K562 (cell line): ENCODE measurements at regions not wholly inside any gene's neighbourhood (a gene's known extent, or its start where the extent isn't known, plus 50 kb on each side); places are given as distances from the start of the nearest gene placed in this dataset.

ENCODE experiments used
- NCOR1 ChIP-seq: fragments of 450-650 bp; IDR thresholded peaks from 2 replicates; pipeline ENCODE4 v1.6.1; 2016; ENCODE audit warnings: mild to moderate bottlenecking, moderate library complexity
- NFE2 ChIP-seq: IDR thresholded peaks from 2 replicates; pipeline ENCODE4 v1.6.1; 2014; ENCODE audit warnings: antibody characterized with exemption, low read depth
- POU5F1 ChIP-seq: fragments of 150-350 bp; IDR thresholded peaks from 2 replicates; pipeline ENCODE4 v1.6.1; 2014; ENCODE audit warnings: borderline replicate concordance, low read length, low read depth, mild to moderate bottlenecking; ENCODE audit not compliant: partially characterized antibody
- TRIM28 ChIP-seq: fragments of 450-650 bp; IDR thresholded peaks from 2 replicates; pipeline ENCODE4 v1.6.1; 2017
- XRCC3 ChIP-seq: fragments of 450-650 bp; IDR thresholded peaks from 2 replicates; pipeline ENCODE4 v1.6.1; 2017; ENCODE audit warnings: mild to moderate bottlenecking, moderate library complexity
- ZBTB5 ChIP-seq: fragments of 450-650 bp; IDR thresholded peaks from 2 replicates; pipeline ENCODE4 v1.6.1; 2017; ENCODE audit warnings: antibody characterized with exemption
- ZNF398 ChIP-seq: fragments of 250-450 bp; sonication (Bioruptor Pico); IDR thresholded peaks from 2 replicates; pipeline ENCODE4 v1.8.0; 2021; ENCODE audit warnings: moderate library complexity, mild to moderate bottlenecking, inconsistent platforms
- ZNF740 ChIP-seq, 3 experiments: fragments of 200-800 bp in 1 of 3; sonication (Bioruptor generic) in 1 of 3; sonication (generic) in 1 of 3; formaldehyde crosslinking in 1 of 3; IDR thresholded peaks; 2 replicates each; pipeline versions ENCODE4 v1.6.1 to v1.8.0; 2016 to 2022; ENCODE audit warnings: mild to moderate bottlenecking in 2 of 3, missing compliant biosample characterization in 2 of 3, missing genetic modification characterization in 2 of 3, missing genetic modification reagents in 1 of 3
- ZNF766 ChIP-seq: fragments of 200-800 bp; sonication (Bioruptor generic); conservative IDR thresholded peaks from 2 replicates; pipeline ENCODE4 v1.6.1; 2016; ENCODE audit warnings: missing genetic modification characterization, missing compliant biosample characterization

GRCh38 chr12:74043343-74043742 lies 494.3 kb upstream of the ATXN7L3B start (continued):
- TF ChIP-seq ZNF766: no peak
- TF ChIP-seq POU5F1: no peak
- peak; percentile 46; the same call in 1 of the 2 replicates for TF ChIP-seq ZBTB5
- TF ChIP-seq NCOR1: no peak
- TF ChIP-seq ZNF740 (CRISPR knock-in tag; IDR thresholded peaks at IDR 0.05): no peak
- no peak for TF ChIP-seq ZNF740 (tag; IDR thresholded peaks at IDR 0.05)
- TF ChIP-seq ZNF398 (CRISPR knock-in tag): no peak
- TF ChIP-seq XRCC3: no peak
- peak; percentile 61 for TF ChIP-seq NFE2
- TF ChIP-seq TRIM28: no peak
